ENCODE measurements at regions not wholly inside any gene's neighbourhood (a gene's known extent, or its start where the extent isn't known, plus 50 kb on each side); places are given as distances from the start of the nearest gene placed in this dataset.
"Not testable (repeated sequence)": the region's sequence is repeated elsewhere in the genome, so short reads cannot be mapped to it uniquely, and the experiment has no call there.

DNA sequence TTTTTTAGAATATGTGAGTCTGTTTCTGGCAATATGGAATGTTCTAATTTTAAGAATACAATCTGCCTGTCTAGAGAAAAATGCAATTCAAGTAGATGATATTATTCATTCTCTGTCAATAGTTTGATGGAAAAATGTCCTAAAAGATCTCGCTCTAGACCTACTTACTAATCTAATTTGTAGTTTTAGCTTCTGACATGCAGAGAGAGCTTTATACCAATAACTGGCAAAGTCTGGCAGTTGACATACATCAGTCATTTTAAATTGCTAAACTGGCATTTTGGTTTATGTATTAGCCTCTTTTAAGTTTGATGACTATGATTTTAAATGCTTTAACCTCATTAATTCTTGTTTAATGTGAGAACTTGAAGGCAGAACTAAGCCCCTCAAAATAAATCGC lies 355.0 kb upstream of the CDH10 start:
- no peaks in the 10 kb centered on the region for H3K27me3 Mint-ChIP-seq (ENCODE audit: unreplicated experiment)

DNA sequence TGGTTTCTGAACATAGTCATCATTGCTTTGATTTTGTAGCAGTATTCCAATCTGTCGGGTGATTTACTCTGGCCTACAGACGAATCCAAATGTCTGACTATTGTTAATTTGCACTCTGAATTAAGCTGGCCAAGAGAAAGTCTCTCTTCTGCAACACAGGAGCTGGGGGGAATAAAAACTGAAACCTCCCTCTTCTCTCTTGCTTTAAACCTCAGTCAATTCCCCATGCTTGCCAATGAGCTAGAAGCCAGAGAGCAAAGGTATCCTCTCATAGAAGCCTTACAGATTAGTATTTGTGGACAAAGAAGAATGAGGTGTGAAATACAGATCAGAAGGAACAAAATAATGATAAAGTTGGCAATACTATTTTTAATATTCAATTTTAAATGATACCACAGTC lies 353.9 kb upstream of the CDH10 start:
- Mint-ChIP-seq H3K36me3 (ENCODE audit: unreplicated experiment) (no peaks in the 10 kb centered on the region), H3K4me3 (ENCODE audit: unreplicated experiment) (no peak overlapping the region), H3K27ac (ENCODE audit: unreplicated experiment) (no peak overlapping the region), H3K4me1 (ENCODE audit: unreplicated experiment) (no peaks in the 10 kb centered on the region), H3K9me3 (ENCODE audit: unreplicated experiment) (peaks cover 26% of the 10 kb centered on the region), H3K27me3 (ENCODE audit: unreplicated experiment) (no peaks in the 10 kb centered on the region)
- TF ChIP-seq CTCF (IDR thresholded peaks at IDR 0.05), result no peak
- DNase-seq (ENCODE audit: extremely low spot score, unreplicated experiment), result no peak

More for the DNA sequence above, 355.0 kb upstream of the CDH10 start:
- no peak for TF ChIP-seq CTCF (IDR thresholded peaks at IDR 0.05)
- no peak overlapping the region for H3K27ac Mint-ChIP-seq (ENCODE audit: unreplicated experiment)
- peaks cover 21% of the 10 kb centered on the region for H3K9me3 Mint-ChIP-seq (ENCODE audit: unreplicated experiment)
- DNase-seq (ENCODE audit: extremely low spot score, unreplicated experiment), result no peak
- H3K4me1 Mint-ChIP-seq (ENCODE audit: unreplicated experiment), result no peaks in the 10 kb centered on the region
- H3K4me3 Mint-ChIP-seq (ENCODE audit: unreplicated experiment), result no peak overlapping the region
- H3K36me3 Mint-ChIP-seq (ENCODE audit: unreplicated experiment), result no peaks in the 10 kb centered on the region

GRCh38 chr5:24986326-24986725 lies 341.5 kb upstream of the CDH10 start:
- H3K9me3 Mint-ChIP-seq (ENCODE audit: unreplicated experiment), result peaks cover 4% of the 10 kb centered on the region
- TF ChIP-seq CTCF (IDR thresholded peaks at IDR 0.05), result no peak
- no peak overlapping the region for H3K4me3 Mint-ChIP-seq (ENCODE audit: unreplicated experiment)
- H3K4me1 Mint-ChIP-seq (ENCODE audit: unreplicated experiment), result no peaks in the 10 kb centered on the region
- H3K27ac Mint-ChIP-seq (ENCODE audit: unreplicated experiment), result no peak overlapping the region
- H3K27me3 Mint-ChIP-seq (ENCODE audit: unreplicated experiment), result no peaks in the 10 kb centered on the region
- no peak for DNase-seq (ENCODE audit: extremely low spot score, unreplicated experiment)
- H3K36me3 Mint-ChIP-seq (ENCODE audit: unreplicated experiment), result no peaks in the 10 kb centered on the region

DNA sequence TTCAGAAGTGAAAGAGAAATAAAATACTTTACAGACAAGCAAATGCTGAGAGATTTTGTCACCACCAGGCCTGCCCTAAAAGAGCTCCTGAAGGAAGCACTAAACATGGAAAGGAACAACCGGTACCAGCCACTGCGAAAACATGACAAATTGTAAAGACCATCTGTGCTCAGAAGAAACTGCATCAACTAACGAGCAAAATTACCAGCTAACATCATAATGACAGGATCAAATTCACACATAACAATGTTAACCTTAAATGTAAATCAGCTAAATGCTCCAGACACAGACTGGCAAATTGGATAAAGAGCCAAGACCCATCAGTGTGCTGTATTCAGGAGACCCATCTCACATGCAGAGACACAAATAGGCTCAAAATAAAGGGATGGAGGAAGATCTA lies 333.8 kb upstream of the CDH10 start:
- H3K27me3 Mint-ChIP-seq (ENCODE audit: unreplicated experiment); DNase-seq (ENCODE audit: extremely low spot score, unreplicated experiment); H3K4me3 Mint-ChIP-seq (ENCODE audit: unreplicated experiment); H3K4me1 Mint-ChIP-seq (ENCODE audit: unreplicated experiment); H3K27ac Mint-ChIP-seq (ENCODE audit: unreplicated experiment); H3K36me3 Mint-ChIP-seq (ENCODE audit: unreplicated experiment): not testable (repeated sequence)
- peaks cover 17% of the 10 kb centered on the region for H3K9me3 Mint-ChIP-seq (ENCODE audit: unreplicated experiment)

- H3K9me3 Mint-ChIP-seq (ENCODE audit: unreplicated experiment), result no peaks in the 10 kb centered on the region
- no peaks in the 10 kb centered on the region for H3K4me1 Mint-ChIP-seq (ENCODE audit: unreplicated experiment)
- no peaks in the 10 kb centered on the region for H3K27me3 Mint-ChIP-seq (ENCODE audit: unreplicated experiment)
- no peak for DNase-seq (ENCODE audit: extremely low spot score, unreplicated experiment)
- no peak for TF ChIP-seq CTCF (IDR thresholded peaks at IDR 0.05)
- no peak overlapping the region for H3K27ac Mint-ChIP-seq (ENCODE audit: unreplicated experiment)
- H3K36me3 Mint-ChIP-seq (ENCODE audit: unreplicated experiment), result no peaks in the 10 kb centered on the region
- H3K4me3 Mint-ChIP-seq (ENCODE audit: unreplicated experiment), result no peak overlapping the region
Observed at GRCh38 chr5:24963611-24964010, 318.8 kb upstream of the CDH10 start.

GRCh38 chr5:24923400-24923799 lies 278.6 kb upstream of the CDH10 start:
- peaks cover 15% of the 10 kb centered on the region for H3K9me3 Mint-ChIP-seq (ENCODE audit: unreplicated experiment)
- no peaks in the 10 kb centered on the region for H3K36me3 Mint-ChIP-seq (ENCODE audit: unreplicated experiment)
- no peak for DNase-seq (ENCODE audit: extremely low spot score, unreplicated experiment)
- H3K4me1 Mint-ChIP-seq (ENCODE audit: unreplicated experiment), result no peaks in the 10 kb centered on the region
- no peaks in the 10 kb centered on the region for H3K27me3 Mint-ChIP-seq (ENCODE audit: unreplicated experiment)
- H3K27ac Mint-ChIP-seq (ENCODE audit: unreplicated experiment), result no peak overlapping the region
- no peak overlapping the region for H3K4me3 Mint-ChIP-seq (ENCODE audit: unreplicated experiment)
- TF ChIP-seq CTCF (IDR thresholded peaks at IDR 0.05), result no peak

Measured in osteocyte (in vitro differentiated cells).